SK-N-SH (cell line): ENCODE measurements at regions not wholly inside any gene's neighbourhood (a gene's known extent, or its start where the extent isn't known, plus 50 kb on each side); places are given as distances from the start of the nearest gene placed in this dataset.

Experiments used
- CTCF ChIA-PET: fragments of 300-600, 350-600 bp; formaldehyde crosslinking; extraction: SDS; loops from one replicate; lab custom pipeline; 2021; lab: Yijun Ruan, JAX
- POLR2A ChIA-PET: fragments of 350-600 bp; sonication (Branson Sonifier 250); formaldehyde crosslinking; extraction: SDS; loops from one replicate; lab custom pipeline; 2020; ENCODE audit warnings: antibody characterized with exemption, inconsistent platforms; lab: Yijun Ruan, JAX
- DNase-seq: peaks from one replicate; pipeline ENCODE4 v3.0.0; 2012
- H2AFZ ChIP-seq: fragments of 200-600 bp; sonication (generic); 2 replicates; pipeline ENCODE4 v1.8.1; 2016; ENCODE audit warnings: antibody characterized with exemption, mild to moderate bottlenecking, low read depth
- H3F3A ChIP-seq: fragments of 200-600 bp; sonication (generic); replicated peaks from 2 replicates; pipeline ENCODE3; 2016; ENCODE audit warnings: antibody characterized with exemption, mild to moderate bottlenecking; ENCODE audit not compliant: insufficient read depth
- H3K27ac ChIP-seq, 2 experiments: fragments of 200-500 bp in 1 of 2; fragments of 200-600 bp in 1 of 2; sonication (Bioruptor generic) in 1 of 2; sonication (generic), shearing (Covaris generic) in 1 of 2; 2 replicates each; pipeline versions ENCODE4 v1.5.1 to v1.6.1; 2014 to 2016; ENCODE audit warnings: low read depth in 2 of 2, inconsistent platforms in 1 of 2, low read length in 1 of 2, mild to moderate bottlenecking in 1 of 2, mixed read lengths in 1 of 2
- H3K27me3 ChIP-seq: fragments of 200-600 bp; sonication (generic), shearing (Covaris generic); 2 replicates; pipeline ENCODE4 v1.6.1; 2016; ENCODE audit warnings: mixed run types; ENCODE audit not compliant: insufficient read depth
- H3K36me3 ChIP-seq, 2 experiments: fragments of 200-500 bp in 1 of 2; fragments of 200-600 bp in 1 of 2; sonication (Bioruptor generic) in 1 of 2; sonication (generic) in 1 of 2; replicated peaks in 1 of 2; 2 replicates each; pipeline versions ENCODE3 to v1.5.1; 2014 to 2016; ENCODE audit warnings: low read length in 1 of 2, mild to moderate bottlenecking in 1 of 2; ENCODE audit not compliant: insufficient read depth in 2 of 2, control insufficient read depth in 1 of 2
- H3K4me1 ChIP-seq, 2 experiments: fragments of 200-500 bp in 1 of 2; fragments of 200-600 bp in 1 of 2; sonication (Bioruptor generic) in 1 of 2; sonication (generic), shearing (Covaris generic) in 1 of 2; 2 replicates each; pipeline versions ENCODE4 v1.5.1 to v1.6.1; 2014 to 2016; ENCODE audit warnings: low read depth in 1 of 2, low read length in 1 of 2, mixed run types in 1 of 2; ENCODE audit not compliant: insufficient read depth in 2 of 2, control insufficient read depth in 1 of 2
- H3K4me2 ChIP-seq: fragments of 200-600 bp; sonication (generic), shearing (Covaris generic); 2 replicates; pipeline ENCODE4 v1.6.1; 2017; ENCODE audit warnings: mixed run types
- H3K4me3 ChIP-seq, 2 experiments: fragments of 200-500 bp in 1 of 2; fragments of 200-600 bp in 1 of 2; sonication (Bioruptor generic) in 1 of 2; sonication (generic), shearing (Covaris generic) in 1 of 2; 2 replicates each; pipeline versions ENCODE4 v1.5.1 to v1.8.1; 2014 to 2016; ENCODE audit warnings: low read depth in 2 of 2, inconsistent platforms in 1 of 2, low read length in 1 of 2, mild to moderate bottlenecking in 1 of 2, mixed read lengths in 1 of 2, moderate library complexity in 1 of 2
- H3K79me2 ChIP-seq: fragments of 200-600 bp; sonication (generic); 2 replicates; pipeline ENCODE4 v1.8.1; 2017; ENCODE audit warnings: mild to moderate bottlenecking; ENCODE audit not compliant: insufficient read depth
- H3K9ac ChIP-seq: fragments of 200-600 bp; sonication (generic); 2 replicates; pipeline ENCODE4 v1.6.1; 2017; ENCODE audit warnings: mixed run types
- H3K9me2 ChIP-seq: fragments of 200-600 bp; sonication (generic); 2 replicates; pipeline ENCODE4 v1.6.1; 2017; ENCODE audit warnings: mixed run types
- H3K9me3 ChIP-seq: fragments of 200-600 bp; sonication (generic); 2 replicates; pipeline ENCODE4 v1.6.1; 2017; ENCODE audit warnings: mixed run types, mild to moderate bottlenecking, moderate library complexity
- H4K20me1 ChIP-seq: fragments of 200-600 bp; sonication (generic); 2 replicates; pipeline ENCODE4 v1.6.1; 2017; ENCODE audit warnings: mild to moderate bottlenecking, mixed run types; ENCODE audit not compliant: insufficient read depth
- ELF1 ChIP-seq: IDR thresholded peaks from 2 replicates; pipeline ENCODE4 v1.4.0; 2012
- EZH2phosphoT487 ChIP-seq: fragments of 200-600 bp; sonication (generic); IDR thresholded peaks from 2 replicates; pipeline ENCODE4 v1.6.1; 2017; ENCODE audit warnings: low read depth, mixed run types, mild to moderate bottlenecking, antibody characterized with exemption, moderate library complexity, borderline replicate concordance
- FOSL2 ChIP-seq: IDR thresholded peaks from 2 replicates; pipeline ENCODE4 v1.4.0; 2012; ENCODE audit warnings: low read depth, mild to moderate bottlenecking, moderate library complexity, borderline replicate concordance
- FOXJ3 ChIP-seq: sonication (generic); formaldehyde crosslinking; IDR thresholded peaks from 2 replicates; pipeline ENCODE4 v1.5.1; 2020; ENCODE audit warnings: mild to moderate bottlenecking, missing genetic modification reagents
- FOXM1 ChIP-seq: IDR thresholded peaks from 2 replicates; pipeline ENCODE4 v1.4.0; 2012; ENCODE audit warnings: low read depth, mild to moderate bottlenecking
- GABPA ChIP-seq: IDR thresholded peaks from 2 replicates; pipeline ENCODE4 v1.4.0; 2012; ENCODE audit warnings: low read depth, mild to moderate bottlenecking
- JUND ChIP-seq: IDR thresholded peaks from 2 replicates; pipeline ENCODE4 v1.4.0; 2012
- MAX ChIP-seq: IDR thresholded peaks from 2 replicates; pipeline ENCODE4 v1.4.0; 2012; ENCODE audit warnings: low read depth
- MEF2A ChIP-seq: IDR thresholded peaks from 2 replicates; pipeline ENCODE4 v1.4.0; 2012; ENCODE audit warnings: low read depth, borderline replicate concordance
- MXI1 ChIP-seq: IDR thresholded peaks from 2 replicates; pipeline ENCODE4 v1.6.1; 2012; ENCODE audit warnings: mild to moderate bottlenecking, low read depth, low read length, improper control_type of control experiment
- NFIC ChIP-seq: IDR thresholded peaks from 2 replicates; pipeline ENCODE4 v1.4.0; 2012; ENCODE audit warnings: borderline replicate concordance
- POLR2AphosphoS5 ChIP-seq: IDR thresholded peaks from 2 replicates; pipeline ENCODE4 v1.6.1; 2012; ENCODE audit warnings: low read depth, low read length
- RAD21 ChIP-seq: IDR thresholded peaks from 2 replicates; pipeline ENCODE4 v1.6.1; 2012; ENCODE audit warnings: mild to moderate bottlenecking, low read length
- RFX5 ChIP-seq: IDR thresholded peaks from 2 replicates; pipeline ENCODE4 v1.6.1; 2012; ENCODE audit warnings: mild to moderate bottlenecking, improper control_type of control experiment, low read length
- RXRA ChIP-seq: IDR thresholded peaks from 2 replicates; pipeline ENCODE4 v1.4.0; 2012; ENCODE audit warnings: low read depth, mild to moderate bottlenecking, borderline replicate concordance
- SIN3A ChIP-seq: IDR thresholded peaks from 2 replicates; pipeline ENCODE4 v1.6.1; 2012; ENCODE audit warnings: low read depth, mild to moderate bottlenecking, low read length, moderate library complexity, borderline replicate concordance
- USF2 ChIP-seq: fragments of 150-350 bp; IDR thresholded peaks from 2 replicates; pipeline ENCODE4 v1.6.1; 2017; ENCODE audit warnings: antibody characterized with exemption, low read length, low read depth, borderline replicate concordance
- WGBS: methylation state at CpG from one replicate; pipeline ENCODE4 v1.1.6; 2017; ENCODE audit warnings: low lambda C conversion rate; 5-methylcytosine and 5-hydroxymethylcytosine counted together
- TF ChIP-seq, protein P1 (sequence below): IDR thresholded peaks from 2 replicates; pipeline ENCODE4; 2012

- WGBS = 82% methylated on average over 2 of the region's 2 CpGs
- Histone ChIP-seq H3K27me3 (no peaks in the 10 kb centered on the region), H4K20me1 (no peaks in the 10 kb centered on the region), H3K79me2 (no peaks in the 10 kb centered on the region), H3K4me3 (no peak overlapping the region), H3K4me1 (peaks cover 0 to 11% of the 10 kb centered on the region in 2 experiments; a peak in 1 of 4 replicates), H3K4me2 (no peak overlapping the region), H2AFZ (no peak overlapping the region), H3K9me3 (no peaks in the 10 kb centered on the region), H3K27ac (no peak overlapping the region), H3K9me2 (no peaks in the 10 kb centered on the region), H3K9ac (no peak overlapping the region), H3K36me3 (no peaks in the 10 kb centered on the region), H3F3A (peaks cover 5% of the 10 kb centered on the region)
- no peak for DNase-seq
- TF ChIP-seq RXRA (no peak), FOXM1 (no peak), SIN3A (no peak), FOSL2 (no peak), GABPA (no peak), RAD21 (no peak), USF2 (no peak), MXI1 (no peak)
- TF ChIP-seq, protein P1, sequence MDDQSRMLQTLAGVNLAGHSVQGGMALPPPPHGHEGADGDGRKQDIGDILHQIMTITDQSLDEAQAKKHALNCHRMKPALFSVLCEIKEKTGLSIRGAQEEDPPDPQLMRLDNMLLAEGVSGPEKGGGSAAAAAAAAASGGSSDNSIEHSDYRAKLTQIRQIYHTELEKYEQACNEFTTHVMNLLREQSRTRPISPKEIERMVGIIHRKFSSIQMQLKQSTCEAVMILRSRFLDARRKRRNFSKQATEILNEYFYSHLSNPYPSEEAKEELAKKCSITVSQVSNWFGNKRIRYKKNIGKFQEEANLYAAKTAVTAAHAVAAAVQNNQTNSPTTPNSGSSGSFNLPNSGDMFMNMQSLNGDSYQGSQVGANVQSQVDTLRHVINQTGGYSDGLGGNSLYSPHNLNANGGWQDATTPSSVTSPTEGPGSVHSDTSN = no peak
- ChIA-PET POLR2A (no interaction called here), CTCF (no interaction called here)
These were observed 251.7 kb upstream of the GNAI1 start for GRCh38 chr7:79882922-79883321.

DNA sequence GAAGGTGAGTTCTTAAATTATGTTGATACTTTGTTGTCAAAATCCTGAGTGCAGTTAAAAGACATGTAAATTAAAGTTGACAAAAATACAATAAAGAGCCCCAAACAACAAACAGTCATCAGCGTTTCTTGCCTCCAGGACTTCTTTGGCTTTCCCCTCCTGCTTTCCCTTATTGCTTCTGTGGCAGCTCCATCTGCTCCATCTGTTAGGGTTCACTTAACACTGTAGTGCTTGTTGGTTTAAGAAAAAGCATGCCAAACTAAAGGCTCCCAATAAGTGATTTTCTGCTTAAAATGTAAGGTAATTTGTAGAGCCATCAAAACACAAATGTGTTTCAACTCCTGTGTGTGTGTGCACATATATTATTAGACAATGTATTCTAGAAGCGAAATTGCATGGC, 254.3 kb upstream of the GNAI1 start:
- H3K27me3 ChIP-seq = no peaks in the 10 kb centered on the region
- no peak overlapping the region for H3K9ac ChIP-seq
- no peaks in the 10 kb centered on the region for H3K36me3 ChIP-seq
- H3K9me2 ChIP-seq = no peaks in the 10 kb centered on the region
- DNase-seq = no peak
- CTCF ChIA-PET = no interaction called here
- H3K27ac ChIP-seq = no peak overlapping the region
- 96% methylated on average over 2 of the region's 2 CpGs for WGBS
- peaks cover 0 to 20% of the 10 kb centered on the region in 2 experiments; a peak in 1 of 4 replicates for H3K4me1 ChIP-seq
- H3K79me2 ChIP-seq = no peaks in the 10 kb centered on the region
- H3K9me3 ChIP-seq = no peaks in the 10 kb centered on the region
- H2AFZ ChIP-seq = no peak overlapping the region
- POLR2A ChIA-PET = no interaction called here
- H3K4me2 ChIP-seq = no peak overlapping the region
- no peaks in the 10 kb centered on the region for H4K20me1 ChIP-seq
- no peak for TF ChIP-seq USF2
- no peak for TF ChIP-seq FOXJ3 (CRISPR knock-in tag)
- no peak for TF ChIP-seq NFIC
- no peak for TF ChIP-seq RXRA
- no peak for TF ChIP-seq RFX5
- TF ChIP-seq POLR2AphosphoS5 = no peak
- TF ChIP-seq MEF2A = no peak
- TF ChIP-seq ELF1 = no peak
- TF ChIP-seq EZH2phosphoT487 = no peak
- no peak for TF ChIP-seq MAX
- no peak for TF ChIP-seq JUND
- H3K4me3 ChIP-seq = no peak overlapping the region
- H3F3A ChIP-seq = peaks cover 15% of the 10 kb centered on the region
